Esophagus muscularis mucosa (tissue), 4 donors: ENCODE measurements at regions not wholly inside any gene's neighbourhood (a gene's known extent, or its start where the extent isn't known, plus 50 kb on each side); places are given as distances from the start of the nearest gene placed in this dataset.

ENCODE experiments used
- DNase-seq: peaks from one replicate; pipeline ENCODE4 v3.0.0-alpha.2; 2017; ENCODE audit errors: extremely low spot score
- H3K27ac ChIP-seq, 4 donors: fragments of 200-600 bp; sonication (generic); replicated peaks in 1 of 4; 1 replicate in 3 of 4; 2 replicates in 1 of 4; pipeline ENCODE4 v1.5.1; 2016 to 2019; ENCODE audit warnings: mild to moderate bottlenecking in 1 of 4
- H3K27me3 ChIP-seq, 4 donors: fragments of 200-600 bp; sonication (generic); one replicate each; pipeline versions ENCODE4 v1.5.1 to v1.6.0; 2016 to 2019
- H3K36me3 ChIP-seq, 4 donors: fragments of 200-600 bp; sonication (generic); one replicate each; pipeline ENCODE4 v1.5.1; 2016 to 2019
- H3K4me1 ChIP-seq, 4 donors: fragments of 200-600 bp; sonication (generic); one replicate each; pipeline ENCODE4 v1.5.1; 2016 to 2019
- H3K4me3 ChIP-seq, 4 donors: fragments of 200-600 bp; sonication (generic); 1 replicate in 2 of 4; 2 replicates in 2 of 4; pipeline ENCODE4 v1.5.1; 2016 to 2019; ENCODE audit warnings: mild to moderate bottlenecking in 4 of 4, moderate library complexity in 1 of 4
- H3K9me3 ChIP-seq, 4 donors: fragments of 200-600 bp; sonication (generic); 1 replicate in 3 of 4; 2 replicates in 1 of 4; pipeline ENCODE4 v1.5.1; 2016 to 2019
- CTCF ChIP-seq, 3 experiments: fragments of 200-600 bp in 2 of 3; fragments of 450-650 bp in 1 of 3; sonication (generic) in 2 of 3; IDR thresholded peaks; one replicate each; pipeline ENCODE4 v1.5.1; 2017 to 2019; ENCODE audit warnings: antibody characterized with exemption in 3 of 3, mild to moderate bottlenecking in 2 of 3, moderate library complexity in 1 of 3
- EP300 ChIP-seq: sonication (generic); formaldehyde crosslinking; IDR thresholded peaks from one replicate; pipeline ENCODE4 v1.6.1; 2017; ENCODE audit warnings: antibody characterized with exemption
- POLR2A ChIP-seq: fragments of 450-650 bp; IDR thresholded peaks from one replicate; pipeline ENCODE4 v1.6.1; 2017; ENCODE audit warnings: antibody characterized with exemption, moderate library complexity, mild to moderate bottlenecking, low read depth
- POLR2AphosphoS5 ChIP-seq, 2 donors: sonication (generic); formaldehyde crosslinking; IDR thresholded peaks; one replicate each; pipeline ENCODE4 v1.6.1; 2017; ENCODE audit warnings: antibody characterized with exemption in 2 of 2
- WGBS: methylation state at CpG from one replicate; pipeline ENCODE4 v1.1.5; 2018; 5-methylcytosine and 5-hydroxymethylcytosine counted together
- intact Hi-C: fragments of 100-400 bp; cut with DNase I; formaldehyde crosslinking; loops from one replicate; pipeline ENCODE4 v1.15.1; 2023

GRCh38 chrY:7433817-7434809 lies 522.6 kb upstream of the AMELY start:
- Histone ChIP-seq H3K27me3 (no peaks in the 10 kb centered on the region), H3K36me3 (no peaks in the 10 kb centered on the region), H3K27ac (no peak overlapping the region), H3K4me1 (no peaks in the 10 kb centered on the region), H3K9me3 (no peaks in the 10 kb centered on the region), H3K4me3 (no peak overlapping the region)
- intact Hi-C loops, result no loop called here
- DNase-seq, result no peak
- no CpG with 5 or more reads among the region's 10 CpGs for WGBS
- TF ChIP-seq POLR2A, result no peak
- TF ChIP-seq CTCF (IDR thresholded peaks at IDR 0.05), result no peak
- TF ChIP-seq POLR2AphosphoS5 (IDR thresholded peaks at IDR 0.05), result no peak
- no peak for TF ChIP-seq EP300

- Histone ChIP-seq H3K4me3 (no peak overlapping the region), H3K9me3 (no peaks in the 10 kb centered on the region), H3K27me3 (no peaks in the 10 kb centered on the region), H3K4me1 (no peaks in the 10 kb centered on the region), H3K36me3 (no peaks in the 10 kb centered on the region), H3K27ac (no peak overlapping the region)
- intact Hi-C loops, result no loop called here
- TF ChIP-seq CTCF (IDR thresholded peaks at IDR 0.05) (no peak), POLR2A (no peak), EP300 (no peak), POLR2AphosphoS5 (IDR thresholded peaks at IDR 0.05) (no peak)
- no peak for DNase-seq
- no CpG with 5 or more reads among the region's 3 CpGs for WGBS
These were observed 507.6 kb upstream of the AMELY start for GRCh38 chrY:7419165-7419564.

GRCh38 chrY:7417946-7418345 lies 506.4 kb upstream of the AMELY start:
- Histone ChIP-seq H3K4me1 (no peaks in the 10 kb centered on the region), H3K27ac (no peak overlapping the region), H3K27me3 (no peaks in the 10 kb centered on the region), H3K9me3 (no peaks in the 10 kb centered on the region), H3K4me3 (no peak overlapping the region), H3K36me3 (no peaks in the 10 kb centered on the region)
- DNase-seq, result no peak
- WGBS, result no CpG with 5 or more reads among the region's 16 CpGs
- TF ChIP-seq EP300 (no peak), POLR2A (no peak), POLR2AphosphoS5 (IDR thresholded peaks at IDR 0.05) (no peak), CTCF (IDR thresholded peaks at IDR 0.05) (no peak)
- intact Hi-C loops, result no loop called here

DNA sequence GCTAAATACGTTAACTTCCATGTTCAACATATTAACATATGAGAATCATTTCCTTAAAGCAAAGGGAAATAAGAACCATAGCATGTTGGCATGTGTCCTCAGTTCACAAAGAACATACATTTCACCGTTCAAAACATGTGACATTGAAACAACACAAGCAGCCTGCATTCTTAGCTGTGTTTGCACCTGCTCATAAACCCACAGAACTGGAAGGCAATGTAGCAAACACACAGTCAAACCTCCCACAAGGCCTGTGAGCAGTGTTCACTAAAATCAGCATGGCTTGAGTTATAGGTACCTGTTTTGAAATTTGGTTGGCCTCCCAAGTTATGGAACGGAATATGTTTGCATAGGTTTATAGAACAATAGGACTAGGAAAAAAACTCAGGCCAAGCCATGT lies 504.9 kb upstream of the AMELY start:
- WGBS, result no CpG with 5 or more reads among the region's 3 CpGs
- no peak for TF ChIP-seq CTCF (IDR thresholded peaks at IDR 0.05)
- no peak for TF ChIP-seq POLR2AphosphoS5 (IDR thresholded peaks at IDR 0.05)
- no peak for TF ChIP-seq EP300
- TF ChIP-seq POLR2A, result no peak

More for the DNA sequence above, 504.9 kb upstream of the AMELY start:
- DNase-seq, result no peak
- no peaks in the 10 kb centered on the region for H3K4me1 ChIP-seq
- H3K9me3 ChIP-seq, result no peaks in the 10 kb centered on the region
- H3K36me3 ChIP-seq, result no peaks in the 10 kb centered on the region
- H3K27me3 ChIP-seq, result no peaks in the 10 kb centered on the region
- intact Hi-C loops, result no loop called here
- H3K4me3 ChIP-seq, result no peak overlapping the region
- no peak overlapping the region for H3K27ac ChIP-seq
